HCT116 (cell line): ENCODE measurements at regions not wholly inside any gene's neighbourhood (a gene's known extent, or its start where the extent isn't known, plus 50 kb on each side); places are given as distances from the start of the nearest gene placed in this dataset.

Experiments used
- ATAC-seq: fragments of 200-7000 bp; cut with Tn5 transposase; 2 replicates; pipeline ENCODE4 v1.9.1; 2020; ENCODE audit warnings: mild to moderate bottlenecking, moderate library complexity
- BruUV-seq: library from RNA; stranded (reverse); fragments of 400-500 nt; replicated peaks from 2 replicates; lab custom pipeline; 2021; lab: Mats Ljungman, UMichigan
- CTCF ChIA-PET: fragments of 300-600 bp; sonication (Branson Sonifier 250); formaldehyde crosslinking; loops from one replicate; lab custom pipeline; 2021; ENCODE audit warnings: antibody characterized with exemption; lab: Charles Lee
- POLR2A ChIA-PET: fragments of 300-600, 350-600 bp; sonication (Branson Sonifier 250); formaldehyde crosslinking; loops from one replicate; lab custom pipeline; 2021; ENCODE audit warnings: antibody characterized with exemption; lab: Charles Lee
- RAD21 ChIA-PET, 2 experiments: fragments of 300-600 bp; sonication (Branson Sonifier 250); formaldehyde crosslinking; loops; one replicate each; lab custom pipeline; 2023; ENCODE audit warnings: low total read pairs in 2 of 2; ENCODE audit not compliant: uncharacterized antibody in 2 of 2, unreplicated experiment in 2 of 2, low non-redundant PET in 1 of 2; lab: Charles Lee
- DNase-seq: peaks from one replicate; pipeline ENCODE4 v3.0.0-alpha.2; 2010; ENCODE audit warnings: low read depth, low spot score
- H2AFZ ChIP-seq: fragments of 200-600 bp; shearing (Covaris generic), sonication (generic); 2 replicates; pipeline ENCODE4 v1.6.1; 2017; ENCODE audit warnings: low read depth, mixed run types, mixed read lengths, antibody characterized with exemption, low read length; ENCODE audit not compliant: poor library complexity, severe bottlenecking
- H3K27ac ChIP-seq: 2 replicates; pipeline ENCODE4 v1.5.1; 2012; ENCODE audit warnings: low read depth, low read length
- H3K27me3 ChIP-seq: fragments of 200-600 bp; sonication (generic); 2 replicates; pipeline ENCODE4 v1.6.1; 2016; ENCODE audit warnings: mixed run types, low read length, mixed read lengths; ENCODE audit not compliant: insufficient read depth
- H3K36me3 ChIP-seq, 2 experiments: fragments of 200-500 bp in 1 of 2; fragments of 200-600 bp in 1 of 2; sonication (Bioruptor generic) in 1 of 2; sonication (generic) in 1 of 2; 2 replicates each; pipeline versions ENCODE4 v1.5.1 to v1.6.1; 2014 to 2016; ENCODE audit warnings: low read length in 2 of 2, inconsistent platforms in 1 of 2, mixed read lengths in 1 of 2, mixed run types in 1 of 2; ENCODE audit not compliant: insufficient read depth in 2 of 2, control insufficient read depth in 1 of 2
- H3K4me1 ChIP-seq, 2 experiments: fragments of 200-600 bp in 1 of 2; sonication (generic) in 1 of 2; 2 replicates each; pipeline versions ENCODE4 v1.5.1 to v1.6.1; 2012 to 2017; ENCODE audit warnings: low read length in 2 of 2, inconsistent platforms in 1 of 2, mild to moderate bottlenecking in 1 of 2, mixed read lengths in 1 of 2, mixed run types in 1 of 2, moderate library complexity in 1 of 2; ENCODE audit not compliant: insufficient read depth in 2 of 2, control insufficient read depth in 1 of 2
- H3K4me2 ChIP-seq: fragments of 200-600 bp; sonication (generic); 2 replicates; pipeline ENCODE4 v1.6.1; 2017; ENCODE audit warnings: mixed run types, low read length, mixed read lengths
- H3K4me3 ChIP-seq, 2 experiments: fragments of 200-600 bp in 1 of 2; sonication (generic) in 1 of 2; replicated peaks in 1 of 2; 2 replicates each; pipeline ENCODE4 v1.5.1; 2011 to 2016; ENCODE audit warnings: low read length in 2 of 2, control low read depth in 1 of 2, low read depth in 1 of 2, mild to moderate bottlenecking in 1 of 2, mixed read lengths in 1 of 2, mixed run types in 1 of 2
- H3K79me2 ChIP-seq: fragments of 200-600 bp; sonication (generic); 2 replicates; pipeline ENCODE4 v1.6.1; 2017; ENCODE audit warnings: mild to moderate bottlenecking, mixed run types, low read length, moderate library complexity, mixed read lengths; ENCODE audit not compliant: insufficient read depth
- H3K9ac ChIP-seq: fragments of 200-600 bp; sonication (generic); 2 replicates; pipeline ENCODE4 v1.6.1; 2016; ENCODE audit warnings: low read length, mixed read lengths
- H3K9me2 ChIP-seq: fragments of 200-600 bp; sonication (generic), shearing (Covaris generic); 2 replicates; pipeline ENCODE4 v1.6.1; 2017; ENCODE audit warnings: mixed run types, mild to moderate bottlenecking, moderate library complexity; ENCODE audit not compliant: insufficient read depth
- H3K9me3 ChIP-seq, 2 experiments: fragments of 200-500 bp in 1 of 2; fragments of 200-600 bp in 1 of 2; sonication (Bioruptor generic) in 1 of 2; sonication (generic) in 1 of 2; 2 replicates each; pipeline ENCODE4 v1.6.1; 2014 to 2017; ENCODE audit warnings: low read length in 2 of 2, mixed read lengths in 2 of 2, inconsistent platforms in 1 of 2, low read depth in 1 of 2, mild to moderate bottlenecking in 1 of 2, mixed run types in 1 of 2, moderate library complexity in 1 of 2; ENCODE audit not compliant: control insufficient read depth in 1 of 2, insufficient read depth in 1 of 2
- H4K20me1 ChIP-seq: fragments of 200-600 bp; sonication (generic), shearing (Covaris generic); 2 replicates; pipeline ENCODE4 v1.6.1; 2017; ENCODE audit warnings: mixed run types, mild to moderate bottlenecking, moderate library complexity; ENCODE audit not compliant: insufficient read depth
- ATF3 ChIP-seq: IDR thresholded peaks from 2 replicates; pipeline ENCODE4 v1.6.1; 2012
- CTCF ChIP-seq, 3 experiments: fragments of 200-600 bp in 1 of 3; sonication (generic) in 1 of 3; IDR thresholded peaks in 2 of 3; conservative IDR thresholded peaks in 1 of 3; 2 replicates each; pipeline ENCODE4 v1.5.1; 2012 to 2017; ENCODE audit warnings: low read depth in 2 of 3, low read length in 2 of 3, antibody characterized with exemption in 1 of 3, borderline replicate concordance in 1 of 3, control low read depth in 1 of 3, mild to moderate bottlenecking in 1 of 3, mixed read lengths in 1 of 3, mixed run types in 1 of 3, moderate library complexity in 1 of 3; ENCODE audit not compliant: insufficient read depth in 1 of 3
- EGR1 ChIP-seq: IDR thresholded peaks from 2 replicates; pipeline ENCODE4 v1.6.1; 2012; ENCODE audit warnings: low read depth
- EZH2 ChIP-seq: fragments of 200-600 bp; sonication (generic); IDR thresholded peaks from 2 replicates; pipeline ENCODE4 v1.6.1; 2017; ENCODE audit warnings: antibody characterized with exemption, mixed run types
- EZH2phosphoT487 ChIP-seq: fragments of 200-600 bp; IDR thresholded peaks from 2 replicates; pipeline ENCODE4 v1.6.1; 2018; ENCODE audit warnings: antibody characterized with exemption, borderline replicate concordance
- FOSL1 ChIP-seq: IDR thresholded peaks from 2 replicates; pipeline ENCODE4 v1.6.1; 2012; ENCODE audit warnings: low read depth
- JUND ChIP-seq: IDR thresholded peaks from 2 replicates; pipeline ENCODE4 v1.6.1; 2012
- POLR2AphosphoS5 ChIP-seq: IDR thresholded peaks from 2 replicates; pipeline ENCODE4 v1.6.1; 2011; ENCODE audit warnings: mild to moderate bottlenecking, low read depth, low read length, moderate library complexity
- RAD21 ChIP-seq: IDR thresholded peaks from 2 replicates; pipeline ENCODE4 v1.6.1; 2012; ENCODE audit warnings: low read depth, mild to moderate bottlenecking
- SIN3A ChIP-seq: IDR thresholded peaks from 2 replicates; pipeline ENCODE4 v1.6.1; 2012; ENCODE audit warnings: low read depth
- SP1 ChIP-seq: IDR thresholded peaks from 2 replicates; pipeline ENCODE4 v1.6.1; 2012; ENCODE audit warnings: low read depth
- SRF ChIP-seq: IDR thresholded peaks from 2 replicates; pipeline ENCODE4 v1.6.1; 2012; ENCODE audit warnings: low read depth
- TCF7L2 ChIP-seq: IDR thresholded peaks from 2 replicates; pipeline ENCODE4 v1.7.0; 2011; ENCODE audit warnings: borderline replicate concordance, inconsistent platforms; ENCODE audit not compliant: insufficient read depth, insufficient read length; ENCODE audit errors: extremely low read depth
- YY1 ChIP-seq: IDR thresholded peaks from 2 replicates; pipeline ENCODE4 v1.6.1; 2011; ENCODE audit warnings: low read length, low read depth, moderate library complexity, mild to moderate bottlenecking; ENCODE audit not compliant: insufficient replicate concordance; ENCODE audit errors: extremely low read depth
- ZBTB33 ChIP-seq: IDR thresholded peaks from 2 replicates; pipeline ENCODE4 v1.6.1; 2011; ENCODE audit warnings: mild to moderate bottlenecking, low read length, moderate library complexity; ENCODE audit not compliant: insufficient replicate concordance; ENCODE audit errors: extremely low read depth
- ZFX ChIP-seq: fragments of 450-650 bp; IDR thresholded peaks from 2 replicates; pipeline ENCODE4 v1.6.1; 2017
- ZNF274 ChIP-seq: fragments of 200-500 bp; sonication (Bioruptor generic); IDR thresholded peaks from 2 replicates; pipeline ENCODE4 v1.6.1; 2014; ENCODE audit warnings: mild to moderate bottlenecking, low read depth, low read length, inconsistent platforms
- intact Hi-C: fragments of 100-400 bp; cut with micrococcal nuclease; formaldehyde crosslinking; loops from 2 replicates; pipeline ENCODE4 v1.10.0; 2022

GRCh38 chr15:53847745-53848144 lies 88.3 kb upstream of the WDR72 start:
- no TSS peak for BruUV-seq
- Histone ChIP-seq H3K27me3 (no peaks in the 10 kb centered on the region), H3K4me1 (no peaks in the 10 kb centered on the region), H3K9me2 (no peaks in the 10 kb centered on the region), H3K27ac (no peak overlapping the region), H3K36me3 (no peaks in the 10 kb centered on the region), H3K79me2 (no peaks in the 10 kb centered on the region), H3K9ac (no peak overlapping the region), H3K9me3 (peaks cover 4% of the 10 kb centered on the region in 2 experiments; a peak in 1 of 4 replicates), H2AFZ (no peak overlapping the region), H4K20me1 (no peaks in the 10 kb centered on the region), H3K4me2 (no peak overlapping the region), H3K4me3 (no peak overlapping the region)
- no peak for TF ChIP-seq SP1
- no peak for TF ChIP-seq ZFX
- TF ChIP-seq POLR2AphosphoS5, result no peak
- TF ChIP-seq FOSL1, result no peak
- no peak for TF ChIP-seq YY1
- no peak for TF ChIP-seq CTCF (IDR thresholded peaks at IDR 0.05 in 2 of 3, conservative IDR thresholded peaks at IDR 0.05 in 1 of 3; ENCODE audit: borderline replicate concordance in 1 of 3, insufficient read depth in 1 of 3, low read depth in 2 of 3, low read length in 2 of 3)
- no peak for TF ChIP-seq SRF
- no peak for TF ChIP-seq EZH2phosphoT487
- ChIA-PET POLR2A (no interaction called here), CTCF (no interaction called here), RAD21 (no interaction called here)
- DNase-seq (no peak), ATAC-seq (no peak)
- intact Hi-C loops, result no loop called here

- Histone ChIP-seq H3K4me1 (no peaks in the 10 kb centered on the region), H3K27me3 (no peaks in the 10 kb centered on the region), H4K20me1 (no peaks in the 10 kb centered on the region; the same call in 1 of the 2 replicates), H2AFZ (no peak overlapping the region), H3K4me2 (no peak overlapping the region), H3K79me2 (no peaks in the 10 kb centered on the region), H3K27ac (no peak overlapping the region), H3K4me3 (no peak overlapping the region), H3K36me3 (no peaks in the 10 kb centered on the region), H3K9me3 (0 out of 4 replicates have a peak, but pooled peaks cover 0 to 4% of the 10 kb centered on the region in 2 experiments), H3K9me2 (no peaks in the 10 kb centered on the region)
- ChIA-PET RAD21 (no interaction called here), POLR2A (no interaction called here)
- ATAC-seq, result no peak
- DNase-seq, result no peak
- TF ChIP-seq ATF3 (no peak), YY1 (no peak), SRF (no peak), EZH2 (no peak), POLR2AphosphoS5 (no peak), SIN3A (no peak), EGR1 (no peak), ZNF274 (no peak), SP1 (no peak), JUND (no peak), EZH2phosphoT487 (no peak), ZBTB33 (no peak), RAD21 (no peak), TCF7L2 (no peak), ZFX (no peak), FOSL1 (no peak)
- TF ChIP-seq, all 23 proteins: peak for 0
- no TSS peak for BruUV-seq
- intact Hi-C loops, result no loop called here
- H3K9ac ChIP-seq, result no peak overlapping the region
- CTCF ChIA-PET, result no interaction called here
Observed at GRCh38 chr15:53844634-53845033, 85.2 kb upstream of the WDR72 start.
